ENCODE measurements at regions not wholly inside any gene's neighbourhood (a gene's known extent, or its start where the extent isn't known, plus 50 kb on each side); places are given as distances from the start of the nearest gene placed in this dataset.

GRCh38 chr22:49500942-49501395, 326.7 kb downstream of the BRD1 start:
- TF ChIP-seq PBX3 (CRISPR knock-in tag; IDR thresholded peaks at IDR 0.05): no peak
- TF ChIP-seq GLI4 (tag by site-specific recombination; IDR thresholded peaks at IDR 0.05): no peak
- TF ChIP-seq PRDM1 (tag by site-specific recombination; IDR thresholded peaks at IDR 0.05): no peak
- no peak for TF ChIP-seq CTCF (tag by site-specific recombination; IDR thresholded peaks at IDR 0.05)
- TF ChIP-seq TCF7L2 (IDR thresholded peaks at IDR 0.05; ENCODE audit: borderline replicate concordance, low read depth, low read length): no peak
- no peak for TF ChIP-seq ZNF112 (tag by site-specific recombination; IDR thresholded peaks at IDR 0.05)
